T-helper 2 cell (primary cell): ENCODE measurements at regions not wholly inside any gene's neighbourhood (a gene's known extent, or its start where the extent isn't known, plus 50 kb on each side); places are given as distances from the start of the nearest gene placed in this dataset.
"Not testable (repeated sequence)": the region's sequence is repeated elsewhere in the genome, so short reads cannot be mapped to it uniquely, and the experiment has no call there.

Experiments used
- DNase-seq, 5 experiments: peaks; one replicate each; pipeline versions ENCODE4 v3.0.0 to v3.0.0-alpha.2; 2012 to 2022

DNA sequence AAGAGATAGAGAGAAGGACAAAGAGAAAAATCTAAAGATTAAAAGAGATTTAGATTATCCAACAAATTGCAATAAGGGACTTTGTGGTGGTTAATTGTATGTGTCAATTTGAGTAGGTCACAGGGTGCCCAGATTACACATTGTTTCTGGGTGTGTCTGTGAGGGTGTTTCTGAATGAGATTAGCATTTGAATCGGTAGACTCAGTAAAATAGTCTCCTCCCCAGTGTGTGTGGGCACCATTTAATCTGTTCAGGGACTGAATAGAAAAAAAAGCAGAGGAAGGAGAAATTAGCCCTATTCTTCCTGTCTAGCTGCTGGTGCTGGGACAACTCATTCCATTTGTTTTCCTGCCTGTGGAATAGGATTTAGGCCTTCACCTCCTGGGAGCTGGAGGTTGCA is 339.8 kb upstream of the EPHA4 start:
- no peak for DNase-seq

DNA sequence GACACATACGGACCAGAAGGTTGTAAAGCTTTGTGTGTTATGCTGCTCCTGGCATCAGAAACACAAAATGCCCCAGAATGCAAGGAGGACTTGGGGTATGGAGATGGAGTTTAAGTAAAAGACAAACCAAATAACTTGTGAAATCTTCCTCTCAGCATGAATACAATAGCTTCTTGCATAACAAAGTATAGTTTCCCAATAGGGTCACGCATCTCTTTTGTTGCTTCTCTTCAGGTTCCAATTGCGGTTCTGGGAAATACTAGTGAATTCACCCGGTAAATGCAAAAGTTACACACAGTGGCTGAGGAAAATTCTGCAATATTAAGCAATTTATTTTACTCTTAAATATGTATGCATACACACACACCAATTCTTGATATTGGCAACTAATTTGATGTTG is 339.2 kb upstream of the EPHA4 start:
- no peak for DNase-seq

DNA sequence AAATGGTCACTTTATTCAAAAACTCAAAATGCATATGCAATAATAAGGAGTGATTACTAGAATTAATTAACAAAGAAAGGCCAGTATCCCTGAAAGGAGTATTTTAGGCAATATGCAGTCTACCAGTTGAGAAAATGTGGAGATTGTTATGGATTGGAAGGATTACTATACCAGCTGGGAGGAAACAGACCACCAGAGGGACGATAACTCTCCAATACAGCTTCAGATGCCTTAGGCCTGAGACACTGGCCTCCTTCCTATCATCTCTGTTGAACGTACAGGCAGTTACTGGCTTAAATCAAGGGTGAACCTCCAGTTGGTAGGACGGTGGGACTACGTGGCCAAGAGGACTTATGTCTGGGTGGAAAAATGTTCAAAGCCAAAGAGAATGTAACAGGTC is 336.4 kb upstream of the EPHA4 start:
- no peak for DNase-seq

DNA sequence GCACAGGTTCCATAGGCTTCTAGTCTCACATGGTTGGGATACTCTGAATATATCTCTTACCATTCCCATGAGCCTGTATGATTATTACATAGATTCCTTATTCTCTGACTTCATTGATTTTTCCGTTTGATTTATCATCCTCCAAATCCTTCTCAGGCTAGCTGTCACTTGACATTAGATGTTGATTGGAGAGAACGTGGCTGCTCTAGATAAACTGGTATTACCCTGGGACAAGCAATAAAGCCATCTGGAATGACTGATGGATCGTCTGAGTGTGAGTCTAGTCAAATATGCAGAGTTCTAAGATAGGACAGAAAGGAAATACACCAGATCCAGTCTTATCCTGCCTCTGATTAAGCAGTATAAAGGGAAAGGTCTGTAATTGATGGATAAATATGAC is 325.6 kb upstream of the EPHA4 start:
- DNase-seq, result no peak

DNA sequence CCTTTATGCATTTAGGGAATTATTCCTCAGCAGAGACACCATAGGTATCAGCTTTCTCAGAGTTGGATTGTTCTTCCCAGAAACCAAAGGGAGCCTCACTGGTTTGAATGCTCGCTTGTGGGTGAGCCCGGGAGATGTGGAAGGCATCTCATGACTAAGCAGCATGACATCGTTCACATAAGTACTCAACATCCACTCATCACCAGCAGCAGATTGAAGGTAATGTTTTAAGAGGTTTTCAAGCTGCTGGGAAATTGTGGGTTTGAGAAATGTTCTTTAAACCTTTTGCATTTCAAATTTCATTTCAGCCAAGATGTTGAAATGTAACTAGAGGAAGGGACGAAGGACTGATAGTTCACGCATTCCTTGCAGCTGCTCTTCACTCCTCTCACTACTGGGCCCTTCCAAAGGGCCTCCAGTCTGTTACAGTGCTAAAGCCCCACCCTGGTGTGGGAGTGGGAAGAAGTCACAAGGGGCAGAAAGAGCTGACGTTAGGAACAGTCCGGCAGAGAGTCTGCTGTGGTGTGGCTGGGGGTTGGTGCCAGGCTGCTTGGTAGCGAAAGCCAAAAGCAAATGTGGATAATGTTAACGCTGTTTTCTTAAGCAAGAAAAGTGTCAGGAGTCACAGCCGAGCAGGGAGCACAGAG is 324.5 kb upstream of the EPHA4 start:
- no peak for DNase-seq

DNA sequence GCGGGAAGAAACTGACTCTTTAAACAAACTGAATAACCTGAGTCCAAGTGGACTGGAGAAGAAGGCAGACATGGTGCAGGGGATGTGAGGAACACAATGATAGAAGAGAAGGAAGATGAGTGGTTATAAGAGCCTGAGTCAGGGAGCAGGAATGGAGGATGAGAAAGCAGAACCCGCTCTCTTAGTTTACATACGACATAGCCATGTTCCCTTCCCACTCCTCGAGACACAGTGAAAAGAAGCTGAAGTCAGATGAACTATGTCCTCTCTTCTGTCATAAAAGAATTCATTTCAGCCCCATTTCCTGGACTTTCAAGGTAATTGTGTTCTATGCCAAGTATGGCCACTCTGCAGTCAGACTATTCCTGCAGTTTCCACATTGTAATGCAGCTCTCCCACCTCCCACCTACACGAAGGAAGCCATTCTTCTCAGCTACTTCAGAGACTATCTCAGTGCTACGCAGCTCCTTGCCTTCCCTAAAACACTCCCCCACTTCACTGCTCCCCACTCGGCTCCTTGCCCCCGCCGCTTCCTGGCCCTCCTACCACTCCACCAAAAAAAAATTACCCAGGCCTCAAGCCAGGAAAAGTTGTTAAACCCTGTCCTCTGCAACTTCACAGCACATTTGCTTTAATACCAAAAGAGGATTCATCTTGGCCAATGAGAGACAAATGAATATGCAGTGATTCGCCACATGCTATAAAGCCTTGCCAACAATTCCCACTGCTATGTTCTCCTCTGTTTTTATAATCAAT is 323.4 kb upstream of the EPHA4 start:
- no peak for DNase-seq

DNA sequence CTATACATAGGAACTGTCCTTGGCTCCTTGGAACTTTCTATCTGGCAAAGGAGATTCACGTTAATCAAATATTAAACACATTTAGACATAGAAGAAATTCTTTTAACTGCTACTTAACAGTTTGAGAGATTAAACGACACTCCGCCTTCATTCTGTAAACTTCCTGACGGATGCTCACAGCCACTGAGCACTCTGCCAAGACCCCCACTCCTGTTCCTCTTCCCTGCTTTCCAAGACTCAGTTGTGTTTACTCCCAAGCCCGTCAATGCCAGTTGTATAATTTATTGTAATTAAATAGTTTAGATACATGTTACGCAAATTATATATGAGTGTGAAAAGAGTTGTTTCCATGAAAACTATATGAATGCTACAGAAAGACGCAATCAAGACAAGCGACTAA is 321.4 kb upstream of the EPHA4 start:
- DNase-seq, result no peak

DNA sequence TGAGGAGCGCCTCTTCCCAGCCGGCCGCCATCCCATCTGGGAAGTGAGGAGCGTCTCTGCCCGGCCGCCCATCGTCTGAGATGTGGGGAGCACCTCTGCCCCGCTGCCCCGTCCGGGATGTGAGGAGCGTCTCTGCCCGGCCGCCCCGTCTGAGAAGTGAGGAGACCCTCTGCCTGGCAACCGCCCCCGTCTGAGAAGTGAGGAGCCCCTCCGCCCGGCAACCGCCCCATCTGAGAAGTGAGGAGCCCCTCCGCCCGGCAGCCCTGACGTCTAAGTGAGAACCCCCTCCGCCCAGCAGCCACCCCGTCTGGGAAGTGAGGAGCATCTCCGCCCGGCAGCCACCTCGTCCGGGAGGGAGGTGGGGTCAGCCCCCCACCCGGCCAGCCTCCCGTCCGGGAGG is 319.9 kb upstream of the EPHA4 start:
- not testable (repeated sequence) for DNase-seq

DNA sequence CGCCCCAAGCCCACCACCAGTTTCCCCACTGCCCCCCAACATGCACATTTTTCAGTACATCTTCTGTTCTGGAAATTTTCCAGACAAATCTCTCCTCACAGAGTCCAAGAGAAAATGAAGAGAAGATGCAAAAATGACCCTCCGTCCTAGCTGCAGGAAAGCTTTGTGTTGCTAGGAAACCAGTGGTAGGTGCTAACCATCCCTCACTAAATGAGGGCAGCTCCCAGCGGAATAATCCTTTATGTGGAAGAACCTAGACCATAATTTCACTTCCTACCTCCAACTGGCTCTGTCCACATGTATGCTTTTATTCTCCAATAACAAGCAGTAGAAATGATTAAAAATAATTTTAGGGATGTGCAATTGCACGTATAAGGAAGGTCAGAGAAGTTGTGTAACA is 311.9 kb upstream of the EPHA4 start:
- DNase-seq, result no peak

DNA sequence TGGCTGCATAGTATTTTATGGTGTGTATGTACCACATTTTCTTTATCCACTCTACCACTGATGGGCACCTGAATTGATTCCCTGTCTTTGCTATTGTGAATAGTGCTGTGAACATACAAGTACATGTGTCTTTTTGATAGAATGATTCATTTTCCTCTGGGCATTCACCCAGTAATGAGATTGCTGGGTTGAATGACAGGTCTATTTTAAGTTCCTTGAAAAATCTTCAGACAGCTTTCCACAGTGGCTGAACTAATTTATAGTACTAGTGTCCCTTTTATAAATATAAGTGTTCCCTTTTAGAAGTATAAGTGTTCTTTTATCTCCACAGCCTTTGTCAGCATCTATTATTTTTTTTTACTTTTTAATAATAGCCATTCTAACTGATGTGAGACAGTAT is 303.9 kb upstream of the EPHA4 start:
- no peak for DNase-seq

DNA sequence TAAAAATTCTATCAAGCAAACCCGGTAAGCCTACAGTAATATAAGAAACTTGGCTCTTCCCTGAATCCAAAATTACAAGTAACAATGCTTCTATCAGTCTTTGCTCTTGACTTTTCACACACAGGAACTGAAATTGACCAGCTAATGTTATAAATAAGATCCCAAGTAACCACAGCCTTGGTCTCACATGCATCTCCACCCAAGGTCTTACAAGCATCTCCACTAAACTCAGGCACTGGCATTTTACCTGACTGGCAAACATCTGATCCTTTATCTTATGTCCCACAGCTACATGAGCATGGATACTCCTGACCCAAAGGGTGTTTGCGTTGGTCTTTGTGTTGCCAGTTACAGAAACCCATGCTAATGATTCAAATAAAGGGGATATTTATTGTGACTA is 302.3 kb upstream of the EPHA4 start:
- DNase-seq, result no peak

DNA sequence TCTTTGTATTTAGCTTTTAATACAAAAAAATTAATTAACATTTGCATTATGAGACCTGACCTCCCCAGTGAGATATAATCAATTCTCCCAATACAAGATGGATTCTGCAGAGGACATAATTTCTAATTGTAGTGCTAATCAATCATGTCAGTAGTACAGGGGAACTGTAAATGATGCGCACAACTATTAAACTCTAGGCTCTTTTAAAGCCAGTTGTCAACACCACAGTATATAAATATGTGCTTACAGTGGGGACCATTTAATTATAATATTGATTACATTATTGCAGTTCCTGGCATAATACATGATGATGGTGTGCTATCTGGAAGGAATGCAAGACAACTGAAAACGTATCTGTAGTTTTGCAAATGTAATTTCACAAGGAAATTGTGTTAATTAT is 285.6 kb upstream of the EPHA4 start:
- DNase-seq, result no peak

DNA sequence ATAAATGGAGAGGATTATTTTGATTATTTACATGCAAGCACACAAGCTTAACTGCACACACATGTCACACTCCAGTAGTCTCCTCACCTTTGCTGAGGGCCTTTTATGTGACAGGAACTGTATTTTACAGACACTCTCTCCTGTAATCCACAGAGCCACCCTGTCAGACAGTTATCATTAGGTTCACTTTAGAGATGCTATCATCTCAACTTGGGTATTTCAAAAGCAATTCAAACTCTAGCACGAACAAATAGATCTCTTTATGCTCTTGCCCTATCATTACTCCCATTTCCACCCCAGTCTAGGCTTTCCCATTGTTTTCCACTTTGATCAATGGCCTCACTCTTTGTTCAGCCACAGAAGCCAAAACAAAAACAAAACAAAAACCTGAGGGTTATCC is 281.2 kb upstream of the EPHA4 start:
- no peak for DNase-seq

DNA sequence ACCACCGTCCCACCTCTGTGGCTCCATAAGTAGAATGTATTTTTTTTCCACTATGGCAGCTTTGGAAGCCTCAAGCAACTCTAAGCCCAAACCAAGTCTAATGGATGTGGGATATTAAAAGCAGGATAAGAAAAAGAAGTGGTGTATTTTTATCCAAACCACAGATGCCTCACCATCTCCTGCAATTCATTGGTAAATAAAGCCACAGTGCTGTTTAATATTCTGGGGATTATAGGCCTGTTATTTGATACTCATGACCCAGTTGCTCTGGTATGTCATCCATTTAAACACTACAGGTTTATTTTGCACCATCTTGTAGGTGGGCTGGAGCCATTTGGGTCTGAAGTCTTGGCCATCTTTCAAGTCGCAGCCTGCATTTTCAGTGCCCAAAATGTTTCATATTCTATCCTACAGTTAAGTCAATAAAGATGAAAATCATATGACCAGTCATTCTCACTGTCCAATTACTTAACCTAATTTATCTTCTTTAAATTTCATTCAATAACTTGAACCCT is 279.5 kb upstream of the EPHA4 start:
- no peak for DNase-seq

DNA sequence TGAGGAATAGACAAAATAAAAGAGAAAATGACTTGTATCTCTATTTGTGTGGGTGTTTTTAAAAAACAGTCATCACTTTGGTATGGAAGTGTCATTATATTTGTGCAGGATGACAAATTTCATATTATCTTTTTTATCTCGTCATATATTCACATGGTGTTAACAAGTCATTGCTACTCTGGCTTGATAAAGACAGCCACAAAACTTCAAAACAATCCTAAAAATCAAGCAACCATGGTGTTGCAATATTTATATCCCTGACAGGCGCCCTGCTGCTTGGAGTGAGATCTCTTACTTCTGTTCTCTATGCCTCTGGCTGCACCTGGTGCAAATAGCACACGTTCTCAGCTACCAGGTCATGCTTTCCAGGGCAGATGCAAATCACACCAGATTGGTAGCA is 278.0 kb upstream of the EPHA4 start:
- DNase-seq, result no peak

DNA sequence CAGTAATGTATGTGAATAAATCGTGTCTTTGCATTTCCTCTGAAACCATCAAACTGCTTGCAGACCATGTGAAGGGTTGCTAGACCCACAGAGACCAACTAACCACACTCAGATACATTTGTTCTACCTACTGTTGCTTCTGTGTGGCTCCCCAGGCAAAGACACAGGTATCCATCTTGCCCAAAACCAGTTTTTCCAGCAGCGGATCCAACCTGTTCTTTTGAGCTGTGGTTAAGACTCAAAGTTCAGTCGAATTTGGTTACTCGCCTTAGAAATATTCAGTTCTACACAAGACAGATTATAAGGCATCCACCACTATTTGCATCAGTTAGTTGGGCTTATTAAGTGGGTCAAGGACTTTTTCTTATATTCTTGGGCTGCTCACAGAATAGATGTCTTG is 276.2 kb upstream of the EPHA4 start:
- DNase-seq, result no peak

DNA sequence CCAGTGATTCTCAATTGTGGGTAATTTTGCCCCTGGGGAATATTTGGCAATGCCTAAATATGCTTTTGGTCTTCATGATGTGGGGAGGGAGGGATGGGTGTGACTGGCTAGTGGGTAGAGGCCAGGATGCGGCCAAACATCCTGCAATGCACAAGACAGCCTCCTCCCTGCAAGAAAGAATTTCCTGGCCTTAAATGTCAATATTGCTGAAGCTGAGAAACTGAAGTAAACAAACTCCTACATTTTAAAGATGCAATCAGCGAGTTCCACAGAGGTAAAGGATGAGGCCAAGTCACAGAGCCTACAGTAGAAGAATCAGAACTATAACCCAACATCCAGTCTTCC is 272.9 kb upstream of the EPHA4 start:
- no peak for DNase-seq

DNA sequence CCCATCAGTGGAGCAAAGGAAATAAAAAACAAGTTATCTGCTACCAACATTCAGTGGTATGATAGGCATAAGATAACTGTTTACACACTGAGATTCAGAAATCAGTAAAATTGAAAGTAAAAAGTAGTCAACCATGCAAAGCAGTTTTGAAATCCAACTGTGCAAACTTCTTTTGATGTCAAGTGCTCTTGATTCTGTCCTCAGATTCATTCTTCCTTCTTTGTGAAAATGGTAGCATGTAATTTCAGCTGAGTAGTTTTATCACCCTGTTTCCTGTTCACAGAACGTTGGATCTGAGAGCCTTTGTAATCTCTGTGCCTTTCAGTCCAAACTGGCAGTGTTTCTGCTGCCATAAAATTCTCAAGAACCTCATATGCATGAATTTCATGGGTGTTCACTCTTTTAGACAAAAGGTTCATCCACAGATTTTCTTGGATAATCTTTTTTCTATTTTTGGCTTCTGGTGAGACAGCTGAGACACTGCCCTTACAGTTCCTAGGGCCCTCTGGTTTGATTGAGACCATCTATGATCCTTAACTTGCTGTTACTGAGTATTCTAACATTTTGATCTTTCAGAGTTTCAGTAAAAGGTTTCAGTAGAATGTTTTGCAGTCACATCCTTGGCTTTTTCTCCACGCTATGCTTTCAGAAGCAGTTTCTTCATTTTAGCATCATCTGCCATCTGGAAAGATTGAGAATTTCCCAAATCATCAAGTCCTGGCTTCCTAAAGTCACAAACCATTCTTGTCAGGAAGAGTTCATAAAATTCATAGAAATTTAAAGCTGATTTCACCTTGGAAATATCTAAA is 272.3 kb upstream of the EPHA4 start:
- DNase-seq, result peak in 1 of 5 experiments; percentile 16

DNA sequence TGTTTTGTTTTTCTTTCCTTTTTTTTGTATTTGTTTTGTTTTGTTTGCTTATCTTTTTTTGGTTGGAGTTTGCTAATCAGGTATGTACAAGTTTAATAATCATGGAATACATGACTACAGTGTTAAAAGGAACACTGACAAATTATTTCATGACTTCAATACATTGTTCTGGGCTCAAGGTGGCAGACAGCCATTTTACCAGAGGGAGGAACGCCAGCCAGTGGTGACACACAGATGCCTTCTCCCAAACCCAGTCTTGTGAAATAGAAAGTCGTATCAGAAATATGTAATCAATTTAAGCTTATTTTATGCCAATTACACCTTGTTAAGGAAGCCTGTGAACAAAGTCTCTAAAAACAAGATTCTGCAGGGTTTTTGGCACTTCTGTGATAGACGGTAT is 264.0 kb upstream of the EPHA4 start:
- DNase-seq, result no peak

DNA sequence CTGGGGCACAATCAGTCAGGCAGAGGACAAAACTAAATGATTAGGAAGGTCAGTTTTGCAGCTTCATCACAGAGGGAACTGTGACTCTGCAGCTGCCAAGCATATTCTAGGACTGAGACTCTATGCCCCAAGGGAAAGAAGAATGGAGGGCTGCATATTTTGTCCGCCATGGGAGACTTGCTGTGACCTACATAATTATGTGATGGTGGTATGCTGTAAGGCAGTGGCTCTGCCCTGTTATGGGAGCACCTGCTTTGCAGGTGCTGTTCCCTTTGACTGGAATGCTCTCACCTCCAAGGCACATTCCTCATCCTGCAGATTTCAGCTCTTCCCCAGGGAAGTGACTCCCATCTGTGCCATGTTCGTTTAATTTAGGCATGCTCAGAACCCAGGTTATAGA is 261.9 kb upstream of the EPHA4 start:
- DNase-seq, result no peak

DNA sequence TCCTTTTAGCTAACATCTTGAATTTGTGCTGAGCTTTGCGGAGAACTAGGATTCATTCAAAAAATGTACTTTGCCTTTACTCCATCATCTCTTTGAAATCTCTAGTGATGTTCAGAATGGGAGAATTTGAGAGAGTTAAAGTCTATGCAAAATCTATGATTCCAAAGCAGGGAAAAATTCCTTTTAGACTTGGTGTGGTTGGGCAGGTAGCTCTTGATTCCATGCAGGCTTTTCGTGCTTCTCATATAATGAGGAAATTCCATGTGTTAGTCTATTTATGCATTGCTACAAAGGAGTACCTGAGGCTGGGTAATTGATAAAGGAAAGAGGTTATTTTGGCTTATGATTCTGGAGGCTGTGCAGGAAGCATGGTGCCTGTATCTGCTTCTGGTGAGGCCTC is 258.9 kb upstream of the EPHA4 start:
- no peak for DNase-seq

DNA sequence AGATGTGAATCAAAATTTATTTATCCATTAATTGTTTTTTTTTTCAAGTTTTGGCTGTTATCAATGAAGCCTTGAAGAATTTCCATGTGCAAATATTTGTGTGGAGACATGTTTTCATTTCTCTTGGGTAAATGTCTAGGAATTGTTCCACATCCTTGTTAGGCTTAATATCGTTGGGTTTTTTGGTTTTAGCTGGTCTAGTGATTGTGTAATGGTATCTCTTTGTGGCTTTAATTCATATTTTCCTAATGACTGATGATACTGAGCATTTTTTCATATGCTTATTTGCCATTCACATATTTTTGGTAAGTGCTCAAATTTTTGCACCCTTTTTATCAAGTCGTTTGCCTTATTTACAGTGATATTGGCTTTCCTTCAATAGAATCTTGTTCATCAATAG is 250.3 kb upstream of the EPHA4 start:
- DNase-seq, result no peak

DNA sequence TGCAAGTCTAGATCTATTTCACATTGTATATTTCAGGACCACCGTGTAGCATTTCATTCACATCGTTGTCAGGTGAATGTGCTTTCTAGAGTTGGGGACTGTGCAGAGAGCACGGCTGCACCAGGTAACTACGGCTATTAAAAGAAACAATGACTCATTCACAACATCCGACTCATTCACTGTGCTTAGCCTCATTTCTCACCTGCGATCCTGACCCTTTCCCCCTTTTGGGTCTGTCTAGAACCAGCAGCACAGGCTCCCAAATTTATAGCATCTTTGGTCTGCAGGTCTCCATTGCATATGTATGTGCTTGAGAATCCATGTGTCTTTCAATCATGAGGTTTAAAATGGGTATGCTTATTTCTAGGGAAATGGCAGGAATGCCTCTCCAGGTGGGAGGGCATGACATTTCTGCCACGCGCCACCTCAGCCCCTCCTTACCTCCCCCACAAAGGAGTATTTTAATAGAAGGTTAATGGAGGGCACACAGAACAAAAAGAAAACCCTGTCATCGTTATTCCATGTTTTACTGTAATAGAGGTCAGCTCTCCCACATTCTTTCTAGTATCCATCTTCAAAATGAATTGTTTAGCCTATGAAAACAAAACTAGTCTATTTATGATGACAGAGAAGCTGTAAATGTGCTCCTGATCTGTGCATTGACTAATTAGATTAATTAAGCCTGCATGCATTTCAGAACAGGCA is 246.7 kb upstream of the EPHA4 start:
- no peak for DNase-seq
